AG04450 (cell line): ENCODE measurements at regions not wholly inside any gene's neighbourhood (a gene's known extent, or its start where the extent isn't known, plus 50 kb on each side); places are given as distances from the start of the nearest gene placed in this dataset.

Experiments
- CTCF ChIA-PET: fragments of 300-600, 350-600 bp; formaldehyde crosslinking; extraction: SDS; loops from one replicate; lab custom pipeline; 2022; ENCODE audit warnings: antibody characterized with exemption, inconsistent platforms; lab: Charles Lee
- POLR2A ChIA-PET: fragments of 350-600 bp; formaldehyde crosslinking; extraction: SDS; loops from one replicate; lab custom pipeline; 2021; ENCODE audit warnings: antibody characterized with exemption, inconsistent platforms; lab: Yijun Ruan, JAX
- DNase-seq: peaks from one replicate; pipeline ENCODE4 v3.0.0-alpha.2; 2011; ENCODE audit warnings: low read depth, low spot score
- H3K27ac ChIP-seq: one replicate; pipeline ENCODE4 v1.5.1; 2012; ENCODE audit warnings: low read depth, low read length, control low read depth
- H3K27me3 ChIP-seq: one replicate; pipeline ENCODE4 v1.6.0; 2012; ENCODE audit warnings: low read length; ENCODE audit not compliant: control insufficient read depth, insufficient read depth
- H3K4me3 ChIP-seq: 2 replicates; pipeline ENCODE4 v1.5.1; 2011; ENCODE audit warnings: mild to moderate bottlenecking, low read depth, low read length, control low read depth
- H3K9me3 ChIP-seq: 2 replicates; pipeline ENCODE4 v1.5.1; 2012; ENCODE audit warnings: low read length; ENCODE audit not compliant: control insufficient read depth, insufficient read depth
- TF ChIP-seq, protein P1 (sequence below): IDR thresholded peaks from 2 replicates; pipeline ENCODE4 v1.5.1; 2011; ENCODE audit warnings: low read depth, low read length, control low read depth, inconsistent platforms

DNA sequence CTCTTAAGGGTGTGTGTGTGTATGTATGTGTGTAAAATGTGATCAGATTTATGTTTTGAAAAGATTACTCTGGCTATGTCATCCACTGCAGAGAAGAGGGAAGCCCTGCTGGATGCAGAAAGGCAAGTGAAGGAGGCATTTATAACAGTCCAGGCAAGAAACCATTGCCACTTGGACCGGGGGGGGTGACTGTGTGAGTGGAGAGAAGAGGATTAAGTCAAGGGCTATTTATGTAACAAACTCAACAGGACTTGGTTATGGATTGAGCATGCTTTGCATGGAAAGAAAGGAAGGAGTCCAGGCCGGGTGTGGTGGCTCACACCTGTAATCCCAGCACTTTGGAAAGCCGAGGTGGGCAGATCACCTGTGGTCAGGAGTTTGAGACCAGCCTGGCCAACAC, 143.0 kb downstream of the URB2 start:
- TF ChIP-seq, protein P1, sequence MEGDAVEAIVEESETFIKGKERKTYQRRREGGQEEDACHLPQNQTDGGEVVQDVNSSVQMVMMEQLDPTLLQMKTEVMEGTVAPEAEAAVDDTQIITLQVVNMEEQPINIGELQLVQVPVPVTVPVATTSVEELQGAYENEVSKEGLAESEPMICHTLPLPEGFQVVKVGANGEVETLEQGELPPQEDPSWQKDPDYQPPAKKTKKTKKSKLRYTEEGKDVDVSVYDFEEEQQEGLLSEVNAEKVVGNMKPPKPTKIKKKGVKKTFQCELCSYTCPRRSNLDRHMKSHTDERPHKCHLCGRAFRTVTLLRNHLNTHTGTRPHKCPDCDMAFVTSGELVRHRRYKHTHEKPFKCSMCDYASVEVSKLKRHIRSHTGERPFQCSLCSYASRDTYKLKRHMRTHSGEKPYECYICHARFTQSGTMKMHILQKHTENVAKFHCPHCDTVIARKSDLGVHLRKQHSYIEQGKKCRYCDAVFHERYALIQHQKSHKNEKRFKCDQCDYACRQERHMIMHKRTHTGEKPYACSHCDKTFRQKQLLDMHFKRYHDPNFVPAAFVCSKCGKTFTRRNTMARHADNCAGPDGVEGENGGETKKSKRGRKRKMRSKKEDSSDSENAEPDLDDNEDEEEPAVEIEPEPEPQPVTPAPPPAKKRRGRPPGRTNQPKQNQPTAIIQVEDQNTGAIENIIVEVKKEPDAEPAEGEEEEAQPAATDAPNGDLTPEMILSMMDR: no peak
- ChIA-PET CTCF (no interaction called here), POLR2A (no interaction called here)
- Histone ChIP-seq H3K27ac (no peak overlapping the region), H3K27me3 (no peaks in the 10 kb centered on the region), H3K4me3 (no peak overlapping the region), H3K9me3 (no peaks in the 10 kb centered on the region)
- DNase-seq: no peak

DNA sequence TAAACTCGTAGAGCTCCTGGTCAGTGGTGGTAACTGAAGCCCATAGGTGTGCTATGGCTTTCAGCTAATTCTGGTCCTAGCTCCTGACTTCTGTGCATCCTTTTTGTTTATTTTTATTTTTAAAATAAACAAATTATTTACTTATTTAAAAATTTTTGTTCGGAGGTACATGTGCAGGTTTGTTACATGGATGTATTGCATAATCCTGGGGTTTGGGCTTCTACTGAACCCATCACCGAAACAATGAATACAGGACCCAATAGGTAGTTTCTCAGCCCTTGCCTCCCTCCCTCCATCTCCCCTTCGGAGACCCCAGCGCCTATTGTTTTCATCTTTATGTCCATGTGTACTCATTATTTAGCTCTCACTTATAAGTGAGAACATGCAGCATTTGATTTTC, 143.8 kb downstream of the URB2 start:
- ChIA-PET CTCF (no interaction called here), POLR2A (no interaction called here)
- Histone ChIP-seq H3K27me3 (no peaks in the 10 kb centered on the region), H3K4me3 (no peak overlapping the region), H3K27ac (no peak overlapping the region), H3K9me3 (no peaks in the 10 kb centered on the region)
- DNase-seq: no peak
- TF ChIP-seq, protein P1: no peak

DNA sequence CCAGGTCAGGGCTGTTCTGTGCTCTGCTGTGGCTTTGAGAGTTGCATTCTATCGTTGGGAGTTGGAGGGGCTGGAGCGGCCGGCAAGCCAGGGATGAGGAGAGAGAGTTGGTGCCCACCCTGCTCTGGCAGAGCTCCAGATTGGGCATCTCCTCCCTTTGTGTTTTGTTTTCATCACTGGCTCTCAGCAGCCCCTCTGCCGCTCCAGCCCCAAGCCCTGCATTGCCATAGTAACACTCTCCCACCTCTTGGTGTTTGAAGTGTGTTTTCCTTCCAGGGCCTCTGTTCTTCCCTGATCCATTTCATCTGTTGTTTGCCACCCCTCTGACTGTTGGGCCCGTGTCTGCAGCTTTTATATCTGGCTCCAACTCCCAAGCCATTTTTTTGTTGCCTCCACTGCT, 152.7 kb downstream of the URB2 start:
- Histone ChIP-seq H3K9me3 (no peaks in the 10 kb centered on the region), H3K27ac (no peak overlapping the region), H3K4me3 (no peak overlapping the region), H3K27me3 (no peaks in the 10 kb centered on the region)
- TF ChIP-seq, protein P1: no peak
- ChIA-PET POLR2A (no interaction called here), CTCF (no interaction called here)
- DNase-seq: no peak

DNA sequence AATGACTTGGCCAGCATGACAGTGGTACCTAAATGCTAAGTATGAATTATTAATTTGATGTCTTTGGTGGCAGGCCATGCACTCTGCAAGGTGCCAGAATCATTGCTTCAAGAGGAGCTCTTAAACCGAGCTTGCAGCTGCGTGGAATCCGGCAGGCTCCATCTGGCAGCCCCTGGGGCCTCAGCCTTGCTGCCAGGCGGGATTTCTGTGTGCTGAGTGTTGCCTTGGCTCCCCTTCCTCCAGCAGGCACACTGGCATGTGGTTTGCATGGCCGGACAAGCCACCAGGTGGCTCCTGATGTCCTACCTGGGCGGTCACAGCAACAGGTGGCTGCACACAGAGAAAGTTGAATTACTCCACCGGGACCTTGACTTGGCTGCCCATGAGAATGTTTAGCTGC, 155.4 kb downstream of the URB2 start:
- no peak overlapping the region for H3K27ac ChIP-seq
- H3K4me3 ChIP-seq: no peak overlapping the region
- no peaks in the 10 kb centered on the region for H3K27me3 ChIP-seq
- H3K9me3 ChIP-seq: no peaks in the 10 kb centered on the region
- TF ChIP-seq, protein P1: no peak
- no peak for DNase-seq
- ChIA-PET POLR2A (no interaction called here), CTCF (no interaction called here)

DNA sequence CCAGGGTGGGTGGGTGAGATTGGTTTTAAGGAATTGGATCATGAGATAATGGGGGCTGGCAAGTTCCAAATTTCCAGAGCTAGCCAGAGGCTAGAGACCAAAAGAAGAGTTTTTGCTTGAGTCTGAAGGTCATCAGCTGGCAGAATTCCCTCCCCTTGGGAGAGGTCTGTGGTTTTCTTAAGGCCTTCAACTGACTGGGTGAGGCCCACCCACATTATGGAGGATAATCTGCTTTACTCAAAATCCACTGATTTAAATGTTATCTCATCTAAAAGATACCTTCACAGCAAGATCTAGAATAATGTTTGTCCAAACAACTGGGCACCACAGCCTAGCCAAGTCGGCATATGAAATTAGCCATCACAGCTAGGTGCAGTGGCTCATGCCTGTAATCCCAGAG, 156.4 kb downstream of the URB2 start:
- TF ChIP-seq, protein P1: no peak
- Histone ChIP-seq H3K4me3 (no peak overlapping the region), H3K27ac (no peak overlapping the region), H3K27me3 (no peaks in the 10 kb centered on the region), H3K9me3 (no peaks in the 10 kb centered on the region)
- CTCF ChIA-PET: no interaction called here
- POLR2A ChIA-PET: no interaction called here
- DNase-seq: no peak
